AG10803 (cell line): ENCODE measurements at regions not wholly inside any gene's neighbourhood (a gene's known extent, or its start where the extent isn't known, plus 50 kb on each side); places are given as distances from the start of the nearest gene placed in this dataset.
"Not testable (repeated sequence)": the region's sequence is repeated elsewhere in the genome, so short reads cannot be mapped to it uniquely, and the experiment has no call there.

Experiments used
- DNase-seq: peaks from one replicate; pipeline ENCODE4 v3.0.0; 2010; ENCODE audit warnings: low read depth
- H3K4me3 ChIP-seq: 2 replicates; pipeline ENCODE4 v1.5.1; 2011; ENCODE audit warnings: mild to moderate bottlenecking, low read length, control low read depth
- CTCF ChIP-seq: conservative IDR thresholded peaks from 2 replicates; pipeline ENCODE4 v1.5.1; 2011; ENCODE audit warnings: mild to moderate bottlenecking, low read length, control low read depth, inconsistent platforms

DNA sequence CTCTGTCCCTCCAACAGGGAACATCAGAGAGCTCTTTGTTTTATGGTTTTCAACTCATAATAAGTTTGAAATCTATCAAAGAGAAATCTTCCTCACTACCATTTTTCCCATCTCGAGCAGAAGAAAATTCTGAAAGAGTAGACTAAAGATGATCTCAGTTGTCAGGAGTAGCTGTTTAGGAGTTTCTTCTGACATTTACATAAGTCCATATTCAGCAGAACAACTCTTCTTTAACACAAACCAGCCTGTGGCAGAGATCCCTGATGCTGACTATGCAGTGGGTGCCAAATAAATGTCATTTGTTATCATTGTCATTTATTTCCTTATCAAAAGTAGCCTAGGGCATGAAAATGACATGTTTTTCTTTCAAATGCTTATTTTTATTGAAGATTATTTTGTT lies 380.7 kb downstream of the MBD2 start:
- TF ChIP-seq CTCF: no peak
- H3K4me3 ChIP-seq: no peak overlapping the region

DNA sequence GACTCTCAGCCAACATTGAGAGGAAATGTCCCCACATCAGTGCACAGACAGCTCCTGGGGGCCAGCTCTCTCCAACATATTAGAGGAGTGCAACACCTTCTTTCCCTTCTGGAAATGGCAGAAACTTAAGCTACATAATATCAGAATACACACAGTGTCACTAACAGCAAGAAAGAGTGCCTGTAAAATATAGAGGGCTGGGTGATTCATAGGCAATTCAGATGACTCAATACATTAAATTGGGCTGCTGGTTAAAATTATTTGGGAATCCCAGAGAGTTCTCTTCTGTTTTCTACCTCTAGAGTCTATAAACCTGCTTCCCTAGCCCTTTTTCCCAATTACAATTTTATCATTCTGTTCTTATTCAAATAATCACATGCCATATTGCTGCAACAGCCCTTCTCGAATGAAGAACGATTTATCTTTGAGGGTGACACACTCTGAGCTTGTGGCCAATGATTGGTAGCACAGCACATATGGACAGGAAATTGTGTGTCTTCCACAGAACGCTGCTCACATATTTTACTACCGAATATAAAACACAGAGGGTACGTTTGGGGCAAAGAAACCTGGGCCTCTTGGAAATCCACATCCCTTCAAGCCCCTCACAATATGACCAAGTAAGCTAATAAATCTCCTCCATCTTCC lies 381.2 kb downstream of the MBD2 start:
- no peak for TF ChIP-seq CTCF
- no peak for DNase-seq
- no peak overlapping the region for H3K4me3 ChIP-seq

More for the DNA sequence above, 380.7 kb downstream of the MBD2 start:
- DNase-seq: no peak

DNA sequence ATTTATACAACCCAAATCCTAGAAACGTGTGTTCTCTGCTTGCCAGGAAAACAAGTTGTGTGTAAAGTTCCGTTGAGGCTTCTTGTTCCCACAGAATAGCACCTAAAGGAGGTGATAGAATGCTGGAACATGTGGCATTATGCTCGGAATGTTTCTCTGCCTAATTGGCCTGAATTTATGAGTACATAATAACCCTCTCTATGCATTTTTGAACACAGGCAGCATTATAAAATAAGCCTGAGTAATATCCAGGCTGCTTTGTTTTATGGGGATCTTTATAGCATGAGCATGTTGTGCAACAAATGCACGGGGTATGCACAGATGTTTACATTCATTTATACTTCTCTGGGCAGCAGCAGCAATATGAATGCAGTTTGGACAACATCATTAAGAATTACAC lies 385.7 kb downstream of the MBD2 start:
- no peak for TF ChIP-seq CTCF
- DNase-seq: no peak
- H3K4me3 ChIP-seq: no peak overlapping the region

- H3K4me3 ChIP-seq, DNase-seq: not testable (repeated sequence)
Measured at GRCh38 chr18:53821141-53821540, 403.3 kb downstream of the MBD2 start.

GRCh38 chr18:53819671-53820070 lies 404.8 kb downstream of the MBD2 start:
- TF ChIP-seq CTCF: no peak
- DNase-seq: no peak
- no peak overlapping the region for H3K4me3 ChIP-seq

- H3K4me3 ChIP-seq: no peak overlapping the region
- no peak for TF ChIP-seq CTCF
- no peak for DNase-seq
Measured at GRCh38 chr18:53819174-53819573, 405.3 kb downstream of the MBD2 start.

- no peak for TF ChIP-seq CTCF
- DNase-seq: no peak
Measured at GRCh38 chr18:53817976-53818950, 406.2 kb downstream of the MBD2 start.

More at GRCh38 chr18:53817976-53818950, 406.2 kb downstream of the MBD2 start:
- no peak overlapping the region for H3K4me3 ChIP-seq
